HEK293T (cell line): ENCODE measurements at regions not wholly inside any gene's neighbourhood (a gene's known extent, or its start where the extent isn't known, plus 50 kb on each side); places are given as distances from the start of the nearest gene placed in this dataset.

Experiments used
- ARNT ChIP-seq: fragments of 450-650 bp; IDR thresholded peaks from 2 replicates; pipeline ENCODE4 v1.6.1; 2017; ENCODE audit warnings: mild to moderate bottlenecking
- BHLHE40 ChIP-seq: fragments of 450-650 bp; IDR thresholded peaks from 2 replicates; pipeline ENCODE4 v1.6.1; 2016; ENCODE audit warnings: mild to moderate bottlenecking, moderate library complexity, borderline replicate concordance
- CTBP1 ChIP-seq: fragments of 450-650 bp; IDR thresholded peaks from 2 replicates; pipeline ENCODE4 v1.6.1; 2016; ENCODE audit warnings: borderline replicate concordance
- ELF4 ChIP-seq: fragments of 450-650 bp; IDR thresholded peaks from 2 replicates; pipeline ENCODE4 v1.6.1; 2017; ENCODE audit warnings: antibody characterized with exemption
- FOXA1 ChIP-seq: fragments of 450-650 bp; IDR thresholded peaks from 2 replicates; pipeline ENCODE4 v1.6.1; 2016; ENCODE audit warnings: mild to moderate bottlenecking
- FOXK2 ChIP-seq: fragments of 450-650 bp; IDR thresholded peaks from 2 replicates; pipeline ENCODE4 v1.6.1; 2016; ENCODE audit warnings: mild to moderate bottlenecking
- FOXM1 ChIP-seq: fragments of 450-650 bp; IDR thresholded peaks from 2 replicates; pipeline ENCODE4 v1.6.1; 2017; ENCODE audit warnings: mild to moderate bottlenecking, borderline replicate concordance
- HDGF ChIP-seq: fragments of 450-650 bp; IDR thresholded peaks from 2 replicates; pipeline ENCODE4 v1.6.1; 2017; ENCODE audit warnings: antibody characterized with exemption, borderline replicate concordance
- NFRKB ChIP-seq: fragments of 450-650 bp; IDR thresholded peaks from 2 replicates; pipeline ENCODE4 v1.6.1; 2016; ENCODE audit warnings: mild to moderate bottlenecking, moderate library complexity
- SP1 ChIP-seq: fragments of 450-650 bp; IDR thresholded peaks from 2 replicates; pipeline ENCODE4 v1.6.1; 2017
- SUZ12 ChIP-seq: fragments of 450-650 bp; IDR thresholded peaks from 2 replicates; pipeline ENCODE4 v1.6.1; 2016; ENCODE audit warnings: mild to moderate bottlenecking
- TARDBP ChIP-seq: fragments of 450-650 bp; IDR thresholded peaks from 2 replicates; pipeline ENCODE4 v1.6.1; 2016
- ZNF384 ChIP-seq: fragments of 450-650 bp; IDR thresholded peaks from 2 replicates; pipeline ENCODE4 v1.6.1; 2016
- TF ChIP-seq, protein P1 (sequence below): fragments of 450-650 bp; IDR thresholded peaks from 2 replicates; pipeline ENCODE4 v1.6.1; 2016

DNA sequence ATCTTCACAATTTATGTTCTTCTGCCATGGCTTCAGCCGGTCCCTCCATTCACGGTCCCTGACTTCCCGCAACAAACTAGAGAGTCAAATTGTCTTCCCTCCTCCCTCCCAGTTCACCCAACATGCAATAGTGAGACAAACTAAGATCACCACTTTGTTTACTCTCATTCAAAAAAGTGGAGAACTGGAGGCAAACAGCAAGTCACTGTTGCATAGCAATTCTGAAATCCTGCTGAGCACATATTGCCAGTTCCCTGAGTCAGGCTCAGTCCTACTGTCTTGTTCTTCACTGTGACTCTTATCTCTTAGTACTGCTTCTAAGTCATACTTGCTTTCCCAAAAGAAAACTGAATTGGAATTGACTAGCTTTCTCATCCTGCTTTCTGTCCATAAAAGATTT is 287.2 kb upstream of the SASH1 start:
- TF ChIP-seq HDGF (no peak), BHLHE40 (no peak), ELF4 (no peak), FOXK2 (no peak), FOXA1 (no peak), ARNT (no peak), TARDBP (no peak), SP1 (no peak), ZNF384 (no peak), SUZ12 (no peak), FOXM1 (no peak), CTBP1 (no peak), NFRKB (no peak)
- TF ChIP-seq, protein P1, sequence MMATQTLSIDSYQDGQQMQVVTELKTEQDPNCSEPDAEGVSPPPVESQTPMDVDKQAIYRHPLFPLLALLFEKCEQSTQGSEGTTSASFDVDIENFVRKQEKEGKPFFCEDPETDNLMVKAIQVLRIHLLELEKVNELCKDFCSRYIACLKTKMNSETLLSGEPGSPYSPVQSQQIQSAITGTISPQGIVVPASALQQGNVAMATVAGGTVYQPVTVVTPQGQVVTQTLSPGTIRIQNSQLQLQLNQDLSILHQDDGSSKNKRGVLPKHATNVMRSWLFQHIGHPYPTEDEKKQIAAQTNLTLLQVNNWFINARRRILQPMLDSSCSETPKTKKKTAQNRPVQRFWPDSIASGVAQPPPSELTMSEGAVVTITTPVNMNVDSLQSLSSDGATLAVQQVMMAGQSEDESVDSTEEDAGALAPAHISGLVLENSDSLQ = no peak
